ENCODE measurements at regions not wholly inside any gene's neighbourhood (a gene's known extent, or its start where the extent isn't known, plus 50 kb on each side); places are given as distances from the start of the nearest gene placed in this dataset.

- DNase-seq (no peak), ATAC-seq (ENCODE audit: low read depth) (no peak)
- no peak overlapping the region for H4K5ac ChIP-seq (ENCODE audit: low read depth, low read length)
- H3K18ac ChIP-seq (ENCODE audit: low read depth, low read length) = no peak overlapping the region
- ChIA-PET POLR2A (ENCODE audit: unreplicated experiment) (no interaction called here), CTCF (interaction anchor here (1.0 kb wide), 1 partner anchor 58 kb away, joined by 4 read pairs; no protein-coding TSS in a partner anchor)
- no peak overlapping the region for H2BK120ac ChIP-seq (ENCODE audit: low read depth, low read length)
- H3K4me1 ChIP-seq (ENCODE audit: control insufficient read depth, insufficient read depth, low read length) = no peaks in the 10 kb centered on the region
- no peak overlapping the region for H4K91ac ChIP-seq (ENCODE audit: insufficient read depth, low read depth, low read length)
- no peak overlapping the region for H2BK20ac ChIP-seq (ENCODE audit: low read depth, low read length)
- no peak overlapping the region for H2AK9ac ChIP-seq (replicated peaks; ENCODE audit: low read depth, low read length, poor library complexity)
- H3K9me3 ChIP-seq (ENCODE audit: control insufficient read depth, insufficient read depth, low read length) = peaks cover 2% of the 10 kb centered on the region; the same call in 1 of the 2 replicates
- in situ Hi-C loops (cut with MboI; ENCODE audit: low sequenced_read_pairs) (no loop called here), intact Hi-C loops (cut with micrococcal nuclease) (no loop called here), dilution Hi-C loops (cut with HindIII; ENCODE audit: low sequenced_read_pairs, unreplicated experiment) (no loop called here)
- H3K9me1 ChIP-seq (ENCODE audit: insufficient read depth, low read length) = no peaks in the 10 kb centered on the region
- no peak overlapping the region for H3K4ac ChIP-seq (ENCODE audit: low read depth, low read length)
- no peaks in the 10 kb centered on the region for H3K27me3 ChIP-seq (ENCODE audit: control insufficient read depth, insufficient read depth, low read length)
- no peak overlapping the region for H3K23ac ChIP-seq (ENCODE audit: low read depth, low read length)
- H3K4me2 ChIP-seq (ENCODE audit: low read depth, low read length) = no peak overlapping the region
- no peaks in the 10 kb centered on the region for H3K79me1 ChIP-seq (ENCODE audit: low read depth in 1 of 2, low read length in 2 of 2)
- no peak overlapping the region for H3K56ac ChIP-seq (ENCODE audit: extremely low read depth, insufficient read depth, low read length)
- no CpG with 5 or more reads among the region's 5 CpGs for WGBS, 2 experiments (ENCODE audit: extremely low coverage in 2 of 2, insufficient read length in 1 of 2)
- H3K14ac ChIP-seq (replicated peaks; ENCODE audit: low read depth, low read length) = no peak overlapping the region
- no peak overlapping the region for H3K9ac ChIP-seq (ENCODE audit: low read depth, low read length)
- TF ChIP-seq RCOR1 (IDR thresholded peaks at IDR 0.05; ENCODE audit: insufficient replicate concordance, low read length) (no peak), RAD21 (IDR thresholded peaks at IDR 0.05; ENCODE audit: low read length) (no peak), CHD1 (IDR thresholded peaks at IDR 0.05; ENCODE audit: low read depth, low read length) (no peak), MAZ (IDR thresholded peaks at IDR 0.05; ENCODE audit: borderline replicate concordance, low read depth, low read length) (no peak), CTCF (conservative IDR thresholded peaks at IDR 0.05; ENCODE audit: low read depth, low read length) (no peak), MXI1 (IDR thresholded peaks at IDR 0.05; ENCODE audit: borderline replicate concordance, low read depth, low read length) (no peak), USF2 (IDR thresholded peaks at IDR 0.05; ENCODE audit: low read depth, low read length) (no peak), MAFK (IDR thresholded peaks at IDR 0.05; ENCODE audit: low read depth, low read length) (no peak)
- H3K4me3 ChIP-seq (ENCODE audit: insufficient read depth, low read depth, low read length) = no peak overlapping the region
- BruUV-seq (replicated peaks) = no TSS peak
- no peaks in the 10 kb centered on the region for H4K20me1 ChIP-seq (ENCODE audit: insufficient read depth, low read length)
- H3K36me3 ChIP-seq (ENCODE audit: control insufficient read depth, insufficient read depth, low read length) = no peaks in the 10 kb centered on the region
- H2AFZ ChIP-seq (replicated peaks; ENCODE audit: low read length, poor library complexity) = no peak overlapping the region
- no peak overlapping the region for H2AK5ac ChIP-seq (ENCODE audit: low read depth, low read length)
- H2BK5ac ChIP-seq (ENCODE audit: low read depth, low read length, poor library complexity, severe bottlenecking) = no peak overlapping the region
- no peak overlapping the region for H3K27ac ChIP-seq (ENCODE audit: insufficient read depth, low read length)
- no peak overlapping the region for H4K8ac ChIP-seq (ENCODE audit: low read depth in 2 of 2, low read length in 2 of 2)
- H2BK15ac ChIP-seq (ENCODE audit: low read depth, low read length) = no peak overlapping the region
Measured at GRCh38 chr6:169014211-169015197, 239.1 kb downstream of the THBS2 start.
